HG03439 (cell line): ENCODE measurements at regions not wholly inside any gene's neighbourhood (a gene's known extent, or its start where the extent isn't known, plus 50 kb on each side); places are given as distances from the start of the nearest gene placed in this dataset.

Experiments
- ATAC-seq: cut with Tn5 transposase; IDR thresholded peaks from one replicate; pipeline ENCODE4 v1.9.1; 2021; ENCODE audit warnings: mild to moderate bottlenecking, moderate library complexity; ENCODE audit not compliant: unreplicated experiment

GRCh38 chr3:152710549-152710948 lies 124.4 kb upstream of the P2RY1 start:
- no peak for ATAC-seq

DNA sequence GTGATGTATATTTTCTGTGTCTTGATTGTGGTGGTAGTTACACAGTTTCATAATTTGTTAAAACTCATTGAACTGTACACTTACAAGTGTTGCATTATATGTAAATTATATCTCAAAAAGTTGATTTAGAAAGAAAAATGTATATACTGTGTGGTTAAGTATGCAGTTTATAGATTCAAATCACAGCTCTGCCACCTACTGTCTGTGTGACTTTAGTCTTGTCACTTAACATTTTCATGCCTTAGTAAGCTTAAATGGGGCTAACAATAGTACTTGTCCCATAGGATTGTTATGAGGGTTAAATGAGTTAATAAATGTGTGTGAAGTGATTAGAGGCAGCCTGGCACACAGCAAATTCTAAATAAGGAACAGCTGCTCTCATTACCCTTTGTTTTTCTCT lies 120.9 kb upstream of the P2RY1 start:
- ATAC-seq = no peak

- no peak for ATAC-seq
Observed at GRCh38 chr3:152714507-152714906, 120.4 kb upstream of the P2RY1 start.

DNA sequence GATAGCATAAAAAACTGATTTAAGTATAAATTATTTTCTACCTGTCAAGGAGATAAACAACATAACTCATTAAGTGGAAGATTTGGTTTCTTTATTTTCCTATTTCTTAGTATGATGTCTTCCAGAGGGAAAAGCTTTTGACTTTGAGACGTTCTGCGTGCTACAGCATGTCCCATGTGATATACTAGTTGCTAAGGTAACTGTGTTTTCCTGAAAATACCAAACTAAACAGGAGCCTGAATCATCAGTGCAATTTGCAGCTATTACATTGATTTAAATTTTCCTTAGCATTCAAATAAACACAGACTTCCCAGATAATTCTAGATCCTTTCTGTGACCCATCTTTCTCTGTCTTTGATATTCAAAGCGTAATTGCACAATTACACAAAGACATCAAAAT lies 117.7 kb upstream of the P2RY1 start:
- ATAC-seq = no peak

GRCh38 chr3:152718810-152719209 lies 116.1 kb upstream of the P2RY1 start:
- no peak for ATAC-seq

GRCh38 chr3:152719264-152719663 lies 115.7 kb upstream of the P2RY1 start:
- no peak for ATAC-seq

- ATAC-seq = no peak
Observed at GRCh38 chr3:152720951-152721718, 113.8 kb upstream of the P2RY1 start.

GRCh38 chr3:152724270-152724669 lies 110.7 kb upstream of the P2RY1 start:
- ATAC-seq = no peak

DNA sequence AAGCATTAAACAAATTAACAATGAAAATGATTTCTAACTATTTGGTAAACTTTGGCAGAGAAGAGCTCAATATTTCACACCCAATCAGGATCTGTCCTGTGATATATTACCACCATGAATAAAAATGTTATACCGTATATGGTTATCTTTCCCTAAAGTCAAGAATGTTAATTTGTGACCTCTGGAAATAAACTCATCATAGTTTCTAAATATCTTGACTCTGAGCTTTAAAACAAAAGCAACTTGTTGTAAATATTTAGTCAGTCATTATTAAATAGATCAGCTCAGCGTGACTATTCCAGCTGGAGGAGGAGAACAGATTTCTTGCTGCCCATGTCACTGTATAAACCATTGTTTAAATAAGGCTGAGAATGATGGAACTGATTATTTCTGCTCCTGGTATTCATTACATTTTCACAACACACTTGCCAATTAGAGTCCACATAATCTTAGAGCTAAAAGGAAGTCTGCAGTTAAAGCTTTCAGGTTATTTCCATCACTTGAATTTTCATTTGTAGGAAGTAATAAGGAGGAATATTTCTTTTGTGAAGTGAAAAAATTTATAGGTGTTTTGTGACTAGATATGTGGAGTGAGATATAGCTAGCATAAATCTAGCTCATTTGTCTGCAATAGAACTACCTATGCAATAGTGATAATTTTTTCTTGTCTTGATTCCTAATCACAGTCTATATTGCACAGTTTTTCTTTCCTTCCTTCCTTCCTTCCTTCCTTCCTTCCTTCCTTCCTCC lies 106.5 kb upstream of the P2RY1 start:
- ATAC-seq = no peak

GRCh38 chr3:152729906-152730305 lies 105.0 kb upstream of the P2RY1 start:
- ATAC-seq = no peak

GRCh38 chr3:152731511-152731910 lies 103.4 kb upstream of the P2RY1 start:
- no peak for ATAC-seq

- no peak for ATAC-seq
Observed at GRCh38 chr3:152733584-152734119, 101.3 kb upstream of the P2RY1 start.

DNA sequence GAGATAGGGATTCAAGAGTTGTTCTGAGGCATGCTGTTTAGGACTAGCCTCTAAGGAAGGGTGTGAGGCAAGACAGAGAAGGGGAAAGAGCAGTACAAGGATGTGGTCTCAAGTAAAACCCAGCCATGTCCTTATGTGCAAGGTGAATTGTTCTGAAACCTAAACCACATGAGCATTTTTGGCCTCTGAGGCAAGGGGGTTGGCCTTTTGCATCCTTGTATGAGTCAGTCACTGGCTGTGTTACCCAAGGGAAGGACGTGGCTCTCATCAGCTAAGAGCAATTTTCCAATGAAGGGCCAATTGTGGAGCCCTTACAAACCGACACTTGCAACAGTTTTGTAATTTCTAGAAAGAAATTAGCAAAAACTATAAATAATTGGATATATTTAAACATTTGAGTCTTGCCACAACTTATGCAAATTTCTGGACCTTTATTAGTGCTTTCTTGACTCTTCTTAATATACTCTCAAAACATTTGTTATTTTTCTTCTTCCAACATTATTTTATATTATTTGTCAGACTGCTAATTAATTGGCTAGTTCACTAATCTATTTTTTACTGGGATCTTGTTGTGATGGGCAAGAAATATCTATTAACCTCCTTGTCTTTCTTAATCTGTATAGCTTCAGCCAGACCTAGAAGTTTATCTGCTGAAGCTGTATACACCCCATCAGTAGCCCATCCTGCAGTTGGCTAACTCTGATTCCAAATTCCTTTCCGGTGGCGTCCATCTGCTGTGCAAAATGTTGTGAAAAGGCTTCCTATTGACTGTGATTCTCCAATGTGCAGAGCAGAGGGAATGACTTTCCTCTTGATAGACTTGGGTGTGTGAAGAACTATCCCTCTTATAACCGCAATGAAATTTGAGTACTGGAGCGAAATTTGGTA lies 97.7 kb upstream of the P2RY1 start:
- ATAC-seq = peak; percentile 99

DNA sequence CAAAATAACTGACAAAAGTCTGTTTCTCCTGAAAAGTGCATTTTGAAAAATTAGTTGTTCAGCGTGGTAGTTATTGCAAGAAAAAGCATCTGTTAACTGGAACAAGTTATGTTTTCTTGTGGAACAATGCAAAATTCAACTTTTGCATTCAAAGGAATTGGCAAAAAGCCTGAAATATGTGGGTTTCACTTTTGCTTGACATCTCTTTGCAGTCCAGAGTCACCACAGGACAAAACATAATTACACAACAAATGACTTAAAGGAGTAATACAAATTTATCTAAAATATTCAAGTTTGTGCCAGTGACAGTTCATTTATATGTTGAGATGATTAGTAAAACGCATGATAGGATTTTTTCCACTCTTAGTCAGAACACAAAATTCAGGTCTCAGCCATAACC lies 96.3 kb upstream of the P2RY1 start:
- ATAC-seq = no peak

DNA sequence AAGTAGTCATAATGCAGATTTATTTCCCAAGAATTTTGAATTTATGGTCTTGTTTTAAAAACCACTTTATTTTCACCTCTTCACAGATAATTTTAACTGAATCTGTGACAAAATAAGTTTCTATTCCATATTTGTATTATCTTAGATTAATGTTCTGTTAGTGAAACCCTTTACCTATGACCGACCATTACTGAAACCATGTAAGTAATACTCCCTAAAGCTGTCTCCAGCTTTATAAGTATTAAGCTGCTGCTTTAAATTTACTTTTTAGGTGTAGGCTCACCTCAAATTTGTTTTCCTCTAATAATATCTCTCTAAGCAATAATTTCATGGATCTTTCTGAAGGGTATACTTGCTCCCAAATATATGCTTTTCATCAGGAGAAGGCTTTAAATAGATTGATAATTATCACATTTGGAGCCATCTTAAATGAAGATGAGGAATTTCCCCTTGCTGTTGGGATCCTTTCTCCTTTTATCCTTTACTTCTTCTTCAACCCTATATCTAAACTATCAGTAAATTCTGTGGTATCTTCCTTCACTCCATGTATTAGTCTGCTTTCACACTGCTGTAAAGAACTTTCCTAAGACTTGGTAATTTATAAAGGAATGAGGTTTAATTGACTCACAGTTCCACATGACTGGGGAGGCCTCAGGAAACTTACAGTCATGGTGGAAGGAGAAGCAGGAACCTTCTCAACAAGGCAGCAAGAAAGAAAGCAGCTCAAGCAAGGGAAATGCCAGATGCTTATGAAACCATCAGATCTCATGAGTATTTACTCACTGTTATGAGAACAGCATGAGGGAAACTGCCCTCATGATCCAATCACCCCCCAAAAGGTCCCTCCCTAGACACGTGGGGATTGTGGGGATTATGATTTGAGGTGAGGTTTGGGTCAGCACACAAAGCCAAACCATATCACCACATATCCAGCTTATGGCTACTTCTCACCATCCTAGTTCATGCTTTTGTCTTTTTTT lies 92.3 kb upstream of the P2RY1 start:
- peak; percentile 47 for ATAC-seq

DNA sequence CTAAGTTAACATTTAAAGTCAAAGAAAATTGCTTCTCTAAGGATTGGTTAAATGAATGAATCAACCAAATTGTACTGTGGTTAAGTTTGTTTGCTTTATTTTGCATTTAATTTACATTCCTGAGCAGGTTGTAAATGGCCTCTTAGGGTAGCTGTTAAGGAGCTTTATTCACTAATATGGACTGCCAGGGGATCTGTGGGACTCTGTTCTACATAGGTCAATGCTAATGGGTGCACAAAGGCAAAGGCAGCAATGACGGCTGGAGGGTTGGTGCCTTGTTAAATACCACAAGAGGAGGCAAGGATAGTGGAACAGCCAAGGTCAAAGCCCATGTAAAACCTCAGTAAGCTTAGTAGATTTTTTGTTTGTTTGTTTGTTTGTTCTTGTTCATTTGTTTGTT lies 89.3 kb upstream of the P2RY1 start:
- ATAC-seq = no peak

GRCh38 chr3:152754303-152754702 lies 80.6 kb upstream of the P2RY1 start:
- ATAC-seq = no peak

GRCh38 chr3:152756807-152757206 lies 78.1 kb upstream of the P2RY1 start:
- no peak for ATAC-seq

GRCh38 chr3:152760024-152760563 lies 74.8 kb upstream of the P2RY1 start:
- ATAC-seq = peak; percentile 57

DNA sequence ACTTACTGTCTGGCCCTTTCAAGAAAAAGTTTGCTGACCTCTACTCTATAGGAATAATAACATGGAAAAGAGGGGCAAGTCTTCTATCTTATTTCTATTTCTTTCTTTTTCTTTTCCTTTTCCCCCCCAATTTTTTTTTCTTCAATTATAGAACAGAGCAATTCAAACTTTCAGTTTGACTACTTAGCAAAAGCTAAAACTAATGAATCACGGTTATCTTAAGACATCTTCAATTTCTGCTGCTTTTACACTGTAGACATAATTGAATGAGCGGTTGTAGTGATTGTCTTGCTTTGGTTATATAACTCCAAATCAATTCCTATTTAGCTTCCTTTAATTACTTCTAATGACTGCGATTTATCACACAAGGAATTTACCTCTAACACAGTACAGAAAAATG lies 74.3 kb upstream of the P2RY1 start:
- peak; percentile 27 for ATAC-seq
